NT2/D1 (cell line): ENCODE measurements at regions not wholly inside any gene's neighbourhood (a gene's known extent, or its start where the extent isn't known, plus 50 kb on each side); places are given as distances from the start of the nearest gene placed in this dataset.

ENCODE experiments used
- SUZ12 ChIP-seq: IDR thresholded peaks from 2 replicates; pipeline ENCODE4 v1.6.1; 2011; ENCODE audit not compliant: insufficient read length, insufficient read depth; ENCODE audit errors: extremely low read depth
- YY1 ChIP-seq: IDR thresholded peaks from 2 replicates; pipeline ENCODE4 v1.6.1; 2011; ENCODE audit not compliant: insufficient read length, insufficient read depth

DNA sequence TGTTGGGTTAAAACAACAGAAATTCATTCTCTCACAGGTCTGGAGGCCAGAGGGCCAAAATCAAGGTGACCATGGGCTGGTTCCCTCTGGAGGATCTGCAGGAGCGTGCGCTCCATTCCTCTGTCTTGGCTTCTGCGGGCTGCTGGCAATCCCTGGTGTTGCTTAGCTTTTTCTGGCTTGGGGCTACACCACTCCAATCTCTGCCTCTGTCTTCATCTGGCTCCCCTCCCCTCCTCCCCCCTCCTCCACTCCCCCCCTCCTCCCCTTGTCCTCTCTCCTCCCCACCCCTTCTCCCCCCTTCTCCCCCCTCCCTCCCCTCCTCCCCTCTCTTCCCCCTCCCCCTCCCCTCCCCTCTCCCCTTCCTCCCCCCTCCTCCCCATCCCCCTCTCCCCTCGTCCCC is 321.3 kb upstream of the ARID1B start:
- TF ChIP-seq YY1, result no peak
- TF ChIP-seq SUZ12, result no peak
